WTC11 (cell line): ENCODE measurements at regions not wholly inside any gene's neighbourhood (a gene's known extent, or its start where the extent isn't known, plus 50 kb on each side); places are given as distances from the start of the nearest gene placed in this dataset.

Source experiments
- ATAC-seq: fragments of 200-7000 bp; cut with Tn5 transposase; 2 replicates; pipeline ENCODE4 v1.10.0; 2021; ENCODE audit warnings: mild to moderate bottlenecking, moderate library complexity
- CTCF ChIA-PET: fragments of 300-600 bp; sonication (Branson Sonifier 250); formaldehyde crosslinking; loops from one replicate; lab custom pipeline; 2021; ENCODE audit warnings: antibody characterized with exemption; lab: Charles Lee
- POLR2A ChIA-PET: fragments of 350-600 bp; sonication (Branson Sonifier 250); formaldehyde crosslinking; loops from one replicate; lab custom pipeline; 2021; ENCODE audit warnings: antibody characterized with exemption; lab: Charles Lee
- DNase-seq: peaks from one replicate; pipeline ENCODE4 v3.0.0; 2021; ENCODE audit warnings: low spot score
- H3K27ac Mint-ChIP-seq: 2 replicates; pipeline ENCODE4 v1.8.0; 2021; ENCODE audit warnings: mixed read lengths
- H3K27me3 Mint-ChIP-seq: 2 replicates; pipeline ENCODE4 v1.8.0; 2021; ENCODE audit warnings: low read depth, mild to moderate bottlenecking, moderate library complexity, mixed read lengths
- H3K36me3 Mint-ChIP-seq: 2 replicates; pipeline ENCODE4 v1.8.0; 2021; ENCODE audit warnings: mixed read lengths
- H3K4me1 Mint-ChIP-seq: 2 replicates; pipeline ENCODE4 v1.8.0; 2022; ENCODE audit warnings: mixed read lengths
- H3K4me3 Mint-ChIP-seq: 2 replicates; pipeline ENCODE4 v1.8.0; 2021; ENCODE audit warnings: mild to moderate bottlenecking, moderate library complexity, mixed read lengths
- H3K9me3 Mint-ChIP-seq: 2 replicates; pipeline ENCODE4 v1.8.0; 2021; ENCODE audit warnings: mixed read lengths
- AFF4 ChIP-seq: sonication (generic); formaldehyde crosslinking; IDR thresholded peaks from 2 replicates; pipeline ENCODE4 v1.8.1; 2023; ENCODE audit warnings: mild to moderate bottlenecking, missing genetic modification reagents, borderline replicate concordance
- AR ChIP-seq: fragments of 250-450 bp; sonication (Bioruptor Pico); IDR thresholded peaks from 2 replicates; pipeline ENCODE4 v1.9.0; 2021; ENCODE audit warnings: mild to moderate bottlenecking
- ATF3 ChIP-seq: sonication (generic); formaldehyde crosslinking; conservative IDR thresholded peaks from 2 replicates; pipeline ENCODE4 v1.8.1; 2022; ENCODE audit warnings: mild to moderate bottlenecking, missing genetic modification reagents
- ESRRA ChIP-seq: sonication (generic); formaldehyde crosslinking; IDR thresholded peaks from 2 replicates; pipeline ENCODE4 v1.8.1; 2022; ENCODE audit warnings: mild to moderate bottlenecking, missing genetic modification reagents, borderline replicate concordance
- FOXP1 ChIP-seq: sonication (generic); formaldehyde crosslinking; IDR thresholded peaks from 2 replicates; pipeline ENCODE4 v1.8.0; 2022; ENCODE audit warnings: missing genetic modification reagents, mild to moderate bottlenecking, moderate library complexity, borderline replicate concordance
- JUN ChIP-seq: sonication (generic); formaldehyde crosslinking; IDR thresholded peaks from 2 replicates; pipeline ENCODE4 v1.8.0; 2023; ENCODE audit warnings: mild to moderate bottlenecking, missing genetic modification reagents
- SMAD4 ChIP-seq: sonication (generic); formaldehyde crosslinking; IDR thresholded peaks from 2 replicates; pipeline ENCODE4 v1.8.0; 2022; ENCODE audit warnings: mild to moderate bottlenecking, missing genetic modification reagents
- ZNF263 ChIP-seq: sonication (generic); formaldehyde crosslinking; IDR thresholded peaks from 2 replicates; pipeline ENCODE4 v1.8.1; 2022; ENCODE audit warnings: low read depth, mild to moderate bottlenecking, moderate library complexity, missing genetic modification reagents
- ZNF416 ChIP-seq: fragments of 250-450 bp; sonication (Bioruptor Pico); IDR thresholded peaks from 2 replicates; pipeline ENCODE4 v1.9.0; 2021; ENCODE audit warnings: mild to moderate bottlenecking, inconsistent platforms
- ZNF423 ChIP-seq: fragments of 250-450 bp; sonication (Bioruptor Pico); IDR thresholded peaks from 2 replicates; pipeline ENCODE4 v2.1.2; 2022; ENCODE audit warnings: mild to moderate bottlenecking, moderate library complexity
- TF ChIP-seq, protein P1 (sequence below): fragments of 250-450 bp; sonication (Bioruptor Pico); conservative IDR thresholded peaks from 2 replicates; pipeline ENCODE4 v1.9.0; 2021; ENCODE audit warnings: mild to moderate bottlenecking
- TF ChIP-seq, protein P2 (sequence below): sonication (generic); formaldehyde crosslinking; IDR thresholded peaks from 2 replicates; pipeline ENCODE4 v1.8.0; 2023; ENCODE audit warnings: missing genetic modification reagents

- no peak for TF ChIP-seq AR (CRISPR knock-in tag)
- TF ChIP-seq AFF4 (CRISPR knock-in tag), result no peak
- TF ChIP-seq, protein P1, sequence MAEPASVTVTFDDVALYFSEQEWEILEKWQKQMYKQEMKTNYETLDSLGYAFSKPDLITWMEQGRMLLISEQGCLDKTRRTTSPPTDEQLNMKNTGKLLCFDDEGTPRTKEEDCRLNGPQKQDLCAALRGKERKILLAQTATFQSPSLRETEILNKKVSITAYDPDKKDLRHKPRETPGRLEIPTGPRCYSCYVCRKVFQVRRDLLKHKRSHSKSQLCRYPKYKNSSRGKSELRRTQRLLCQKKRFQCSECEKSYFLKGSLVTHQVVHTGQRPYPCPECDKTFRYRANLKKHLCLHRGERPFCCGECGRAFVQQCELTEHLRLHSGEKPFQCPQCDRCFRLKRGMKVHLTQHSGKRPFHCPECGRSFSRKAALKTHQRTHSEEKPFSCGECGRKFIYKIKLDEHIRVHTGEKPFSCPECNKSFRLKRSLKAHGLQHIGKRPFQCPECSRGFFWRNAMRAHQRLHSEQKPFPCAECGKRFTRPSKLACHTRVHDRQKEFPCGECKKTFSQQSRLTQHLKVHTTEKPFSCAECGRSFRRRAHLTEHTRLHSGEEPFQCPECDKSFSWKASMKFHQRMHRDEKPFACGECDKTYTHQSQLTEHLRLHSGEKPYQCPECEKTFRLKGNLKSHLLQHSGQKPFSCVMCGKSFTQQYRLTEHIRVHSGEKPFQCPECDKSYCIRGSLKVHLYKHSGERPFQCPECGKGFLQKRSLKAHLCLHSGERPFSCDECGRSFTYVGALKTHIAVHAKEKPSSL (CRISPR knock-in tag), result no peak
- TF ChIP-seq ZNF263 (CRISPR knock-in tag), result no peak
- TF ChIP-seq ZNF416 (CRISPR knock-in tag), result no peak
- no peak for TF ChIP-seq SMAD4 (CRISPR knock-in tag)
- TF ChIP-seq, protein P2, sequence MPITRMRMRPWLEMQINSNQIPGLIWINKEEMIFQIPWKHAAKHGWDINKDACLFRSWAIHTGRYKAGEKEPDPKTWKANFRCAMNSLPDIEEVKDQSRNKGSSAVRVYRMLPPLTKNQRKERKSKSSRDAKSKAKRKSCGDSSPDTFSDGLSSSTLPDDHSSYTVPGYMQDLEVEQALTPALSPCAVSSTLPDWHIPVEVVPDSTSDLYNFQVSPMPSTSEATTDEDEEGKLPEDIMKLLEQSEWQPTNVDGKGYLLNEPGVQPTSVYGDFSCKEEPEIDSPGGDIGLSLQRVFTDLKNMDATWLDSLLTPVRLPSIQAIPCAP (CRISPR knock-in tag), result no peak
- TF ChIP-seq ZNF423 (CRISPR knock-in tag), result no peak
These were observed 89.0 kb upstream of the HOXC13 start (continued) for GRCh38 chr12:53849656-53850055.

- H3K36me3 Mint-ChIP-seq, result no peaks in the 10 kb centered on the region
- H3K27me3 Mint-ChIP-seq, result peaks cover 2% of the 10 kb centered on the region
- H3K9me3 Mint-ChIP-seq, result no peaks in the 10 kb centered on the region
- H3K4me3 Mint-ChIP-seq, result no peak overlapping the region
- no peaks in the 10 kb centered on the region for H3K4me1 Mint-ChIP-seq
- CTCF ChIA-PET, result no interaction called here
- POLR2A ChIA-PET, result no interaction called here
- ATAC-seq, result no peak
- no peak for DNase-seq
- TF ChIP-seq FOXP1 (no peak), ATF3 (CRISPR knock-in tag) (no peak), ESRRA (CRISPR knock-in tag) (no peak), JUN (CRISPR knock-in tag) (no peak)
- TF ChIP-seq, protein P1 (CRISPR knock-in tag), result no peak
- no peak overlapping the region for H3K27ac Mint-ChIP-seq
These were observed 86.6 kb upstream of the HOXC13 start for GRCh38 chr12:53852061-53852460.
